ENCODE measurements at regions not wholly inside any gene's neighbourhood (a gene's known extent, or its start where the extent isn't known, plus 50 kb on each side); places are given as distances from the start of the nearest gene placed in this dataset.
A peak's percentile ranks its signal among the peaks of the same experiment; 100 is the strongest.

DNA sequence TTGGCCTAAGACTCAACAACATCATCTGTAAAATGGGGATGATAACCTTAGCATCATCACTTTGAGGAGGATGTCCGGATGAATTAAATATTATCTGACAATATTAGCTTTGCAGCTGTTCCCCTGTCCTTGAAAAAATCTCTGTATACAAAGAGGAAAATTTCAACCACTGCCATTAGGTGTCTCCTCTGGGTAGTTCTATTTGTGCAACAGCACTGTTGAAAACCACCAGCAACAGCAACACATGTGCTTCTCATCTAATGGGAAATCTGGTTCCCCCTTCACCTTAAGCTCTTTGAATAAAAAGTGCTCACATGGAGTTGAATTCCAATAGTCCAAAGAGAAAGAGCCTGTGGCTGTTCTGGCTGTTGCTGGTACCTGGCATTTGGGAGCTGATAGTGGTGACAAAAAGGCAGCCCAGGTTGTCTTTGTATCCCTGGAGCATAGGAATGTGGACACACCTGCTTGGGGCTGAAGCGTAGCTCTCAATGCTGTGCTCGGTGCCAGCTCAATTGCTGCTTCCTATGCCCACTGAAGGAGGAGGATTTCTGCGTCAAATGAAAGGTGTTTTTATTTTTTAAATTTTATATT lies 322.1 kb upstream of the MSX2 start:
- no peak for TF ChIP-seq EZH2phosphoT487 (IDR thresholded peaks at IDR 0.05; ENCODE audit: low read depth, severe bottlenecking, unreplicated experiment)
- TF ChIP-seq, protein P1, sequence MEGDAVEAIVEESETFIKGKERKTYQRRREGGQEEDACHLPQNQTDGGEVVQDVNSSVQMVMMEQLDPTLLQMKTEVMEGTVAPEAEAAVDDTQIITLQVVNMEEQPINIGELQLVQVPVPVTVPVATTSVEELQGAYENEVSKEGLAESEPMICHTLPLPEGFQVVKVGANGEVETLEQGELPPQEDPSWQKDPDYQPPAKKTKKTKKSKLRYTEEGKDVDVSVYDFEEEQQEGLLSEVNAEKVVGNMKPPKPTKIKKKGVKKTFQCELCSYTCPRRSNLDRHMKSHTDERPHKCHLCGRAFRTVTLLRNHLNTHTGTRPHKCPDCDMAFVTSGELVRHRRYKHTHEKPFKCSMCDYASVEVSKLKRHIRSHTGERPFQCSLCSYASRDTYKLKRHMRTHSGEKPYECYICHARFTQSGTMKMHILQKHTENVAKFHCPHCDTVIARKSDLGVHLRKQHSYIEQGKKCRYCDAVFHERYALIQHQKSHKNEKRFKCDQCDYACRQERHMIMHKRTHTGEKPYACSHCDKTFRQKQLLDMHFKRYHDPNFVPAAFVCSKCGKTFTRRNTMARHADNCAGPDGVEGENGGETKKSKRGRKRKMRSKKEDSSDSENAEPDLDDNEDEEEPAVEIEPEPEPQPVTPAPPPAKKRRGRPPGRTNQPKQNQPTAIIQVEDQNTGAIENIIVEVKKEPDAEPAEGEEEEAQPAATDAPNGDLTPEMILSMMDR (IDR thresholded peaks at IDR 0.05; ENCODE audit: poor library complexity): peak; percentile 27
- no peak for TF ChIP-seq EZH2 (IDR thresholded peaks at IDR 0.05; ENCODE audit: borderline replicate concordance)
